H9 (cell line): ENCODE measurements at regions not wholly inside any gene's neighbourhood (a gene's known extent, or its start where the extent isn't known, plus 50 kb on each side); places are given as distances from the start of the nearest gene placed in this dataset.

ENCODE experiments used
- DNase-seq: peaks from one replicate; pipeline ENCODE4 v3.0.0-alpha.2; 2017
- H2AFZ ChIP-seq: one replicate; pipeline ENCODE4 v1.6.1; 2013; ENCODE audit warnings: mild to moderate bottlenecking, low read length, control low read depth, moderate library complexity
- H2AK5ac ChIP-seq: 2 replicates; pipeline ENCODE4 v1.6.1; 2013; ENCODE audit warnings: low read length, control low read depth, mixed read lengths; ENCODE audit not compliant: insufficient read length
- H2BK120ac ChIP-seq: one replicate; pipeline ENCODE4 v1.6.1; 2013; ENCODE audit warnings: low read depth, mild to moderate bottlenecking, low read length, control low read depth, inconsistent platforms; ENCODE audit not compliant: poor library complexity, severe bottlenecking
- H2BK12ac ChIP-seq: 2 replicates; pipeline ENCODE4 v1.6.1; 2013; ENCODE audit warnings: low read length, control low read depth, mixed read lengths, low read depth; ENCODE audit not compliant: insufficient read length
- H2BK15ac ChIP-seq: 2 replicates; pipeline ENCODE4 v1.6.1; 2013; ENCODE audit warnings: low read depth, low read length, control low read depth
- H2BK20ac ChIP-seq: one replicate; pipeline ENCODE4 v1.6.1; 2013; ENCODE audit warnings: low read depth, mild to moderate bottlenecking, low read length, control low read depth, inconsistent platforms; ENCODE audit not compliant: poor library complexity, severe bottlenecking
- H2BK5ac ChIP-seq: 2 replicates; pipeline ENCODE4 v1.6.1; 2013; ENCODE audit warnings: low read length, control low read depth, mixed read lengths; ENCODE audit not compliant: insufficient read length
- H3K14ac ChIP-seq: 2 replicates; pipeline ENCODE4 v1.6.1; 2013; ENCODE audit warnings: low read length, control low read depth; ENCODE audit not compliant: insufficient read depth
- H3K18ac ChIP-seq: 2 replicates; pipeline ENCODE4 v1.6.1; 2013; ENCODE audit warnings: low read depth, mild to moderate bottlenecking, mixed read lengths, low read length, control low read depth; ENCODE audit not compliant: insufficient read length
- H3K23ac ChIP-seq: 2 replicates; pipeline ENCODE4 v1.6.1; 2013; ENCODE audit warnings: low read length, control low read depth, mixed read lengths, low read depth; ENCODE audit not compliant: insufficient read length
- H3K23me2 ChIP-seq: 2 replicates; pipeline ENCODE4 v1.6.1; 2013; ENCODE audit warnings: low read depth, mild to moderate bottlenecking, mixed read lengths, low read length, control low read depth; ENCODE audit not compliant: insufficient read length, poor library complexity, severe bottlenecking
- H3K27ac ChIP-seq: 2 replicates; pipeline ENCODE4 v1.5.1; 2013; ENCODE audit warnings: low read length, control low read depth, mixed read lengths, low read depth; ENCODE audit not compliant: insufficient read length
- H3K27me3 ChIP-seq: 2 replicates; pipeline ENCODE4 v1.6.1; 2013; ENCODE audit warnings: low read length, control low read depth, inconsistent platforms; ENCODE audit not compliant: insufficient read depth
- H3K4ac ChIP-seq: 2 replicates; pipeline ENCODE4 v1.6.1; 2013; ENCODE audit warnings: low read depth, mild to moderate bottlenecking, control low read depth, inconsistent platforms, low read length, moderate library complexity
- H3K4me1 ChIP-seq: 2 replicates; pipeline ENCODE4 v1.6.1; 2013; ENCODE audit warnings: low read length, control low read depth, inconsistent platforms; ENCODE audit not compliant: insufficient read depth
- H3K4me2 ChIP-seq: 2 replicates; pipeline ENCODE4 v1.6.1; 2013; ENCODE audit warnings: low read length, control low read depth, mixed read lengths; ENCODE audit not compliant: insufficient read length, insufficient read depth
- H3K56ac ChIP-seq: 2 replicates; pipeline ENCODE4 v1.6.1; 2013; ENCODE audit warnings: low read depth, mild to moderate bottlenecking, mixed read lengths, low read length, control low read depth; ENCODE audit not compliant: insufficient read length
- H3K79me1 ChIP-seq: 2 replicates; pipeline ENCODE4 v1.6.1; 2013; ENCODE audit warnings: low read depth, mild to moderate bottlenecking, moderate library complexity, low read length, control low read depth, inconsistent platforms; ENCODE audit not compliant: insufficient read depth, poor library complexity, severe bottlenecking
- H3K79me2 ChIP-seq: 2 replicates; pipeline ENCODE4 v1.6.1; 2013; ENCODE audit warnings: low read length, control low read depth, inconsistent platforms; ENCODE audit not compliant: insufficient read depth
- H3K9ac ChIP-seq: 2 replicates; pipeline ENCODE4 v1.6.1; 2013; ENCODE audit warnings: low read length, control low read depth, mixed read lengths; ENCODE audit not compliant: insufficient read length; ENCODE audit errors: extremely low read depth
- H3K9me3 ChIP-seq: one replicate; pipeline ENCODE4 v1.6.1; 2013; ENCODE audit warnings: low read depth, low read length, inconsistent platforms; ENCODE audit not compliant: control insufficient read depth
- H3T11ph ChIP-seq: one replicate; pipeline ENCODE4 v1.6.1; 2013; ENCODE audit warnings: mild to moderate bottlenecking, low read length, control low read depth, inconsistent platforms
- H4K20me1 ChIP-seq: one replicate; pipeline ENCODE4 v1.6.1; 2013; ENCODE audit not compliant: control insufficient read depth, insufficient read length, insufficient read depth
- H4K5ac ChIP-seq: 2 replicates; pipeline ENCODE4 v1.6.1; 2013; ENCODE audit warnings: low read depth, mild to moderate bottlenecking, mixed read lengths, low read length, control low read depth; ENCODE audit not compliant: insufficient read length
- H4K8ac ChIP-seq: replicated peaks from 2 replicates; pipeline ENCODE4 v1.6.1; 2013; ENCODE audit warnings: low read length, control low read depth, mixed read lengths, low read depth; ENCODE audit not compliant: insufficient read length
- H4K91ac ChIP-seq: 2 replicates; pipeline ENCODE4 v1.6.1; 2013; ENCODE audit warnings: low read depth, mild to moderate bottlenecking, moderate library complexity, mixed read lengths, low read length, control low read depth; ENCODE audit not compliant: insufficient read length
- H3K27ac Mint-ChIP-seq, 3 experiments: 2 replicates in 2 of 3; 3 replicates in 1 of 3; pipeline ENCODE4 v1.8.0; 2020 to 2021; ENCODE audit warnings: mixed read lengths in 3 of 3, mild to moderate bottlenecking in 1 of 3, moderate library complexity in 1 of 3
- H3K27me3 Mint-ChIP-seq: 2 replicates; pipeline ENCODE4 v1.8.0; 2021; ENCODE audit warnings: low read depth, mild to moderate bottlenecking, moderate library complexity, mixed read lengths
- H3K36me3 Mint-ChIP-seq, 3 experiments: 2 replicates in 2 of 3; 3 replicates in 1 of 3; pipeline ENCODE4 v1.8.0; 2020 to 2021; ENCODE audit warnings: low read depth in 3 of 3, mixed read lengths in 3 of 3; ENCODE audit not compliant: insufficient read depth in 1 of 3
- H3K4me1 Mint-ChIP-seq, 2 experiments: 2 replicates each; pipeline ENCODE4 v1.8.0; 2020; ENCODE audit warnings: mixed read lengths in 2 of 2
- H3K4me3 Mint-ChIP-seq, 2 experiments: 2 replicates in 1 of 2; 3 replicates in 1 of 2; pipeline ENCODE4 v1.8.0; 2020 to 2021; ENCODE audit warnings: mild to moderate bottlenecking in 2 of 2, mixed read lengths in 2 of 2, moderate library complexity in 1 of 2
- H3K9me3 Mint-ChIP-seq, 2 experiments: 2 replicates in 1 of 2; 3 replicates in 1 of 2; pipeline ENCODE4 v1.8.0; 2020; ENCODE audit warnings: mild to moderate bottlenecking in 2 of 2, mixed read lengths in 2 of 2, moderate library complexity in 1 of 2
- CTCF ChIP-seq: fragments of 200-600 bp; sonication (generic); conservative IDR thresholded peaks from 3 replicates; pipeline ENCODE4 v1.8.0; 2021; ENCODE audit warnings: antibody characterized with exemption, mild to moderate bottlenecking
- WGBS: extraction: QIAGEN DNeasy Blood & Tissue Kit; methylation state at CpG from one replicate; pipeline ENCODE4 v1.1.7; 2013; ENCODE audit warnings: missing lambda C conversion rate, low lambda C conversion rate, mixed read lengths; ENCODE audit not compliant: insufficient read length; ENCODE audit errors: extremely low coverage; 5-methylcytosine and 5-hydroxymethylcytosine counted together

- H2BK15ac ChIP-seq: no peak overlapping the region
- no peak overlapping the region for H3K27ac ChIP-seq
- no peak overlapping the region for H3K4me3 Mint-ChIP-seq
- no peak overlapping the region for H3T11ph ChIP-seq
- no peak for DNase-seq
- no peaks in the 10 kb centered on the region; a peak in 1 of 5 replicates for H3K9me3 Mint-ChIP-seq
- H3K36me3 Mint-ChIP-seq: no peaks in the 10 kb centered on the region
- H4K5ac ChIP-seq: no peak overlapping the region
- H2AFZ ChIP-seq: no peak overlapping the region
- no peaks in the 10 kb centered on the region; the same call in 1 of the 2 replicates for H3K4me1 ChIP-seq
- H3K9me3 ChIP-seq: no peaks in the 10 kb centered on the region
- H4K8ac ChIP-seq: no peak overlapping the region
- no peak overlapping the region for H2BK12ac ChIP-seq
- H3K4me2 ChIP-seq: no peak overlapping the region
- no peak overlapping the region for H4K91ac ChIP-seq
- H2BK120ac ChIP-seq: no peak overlapping the region
- H3K23ac ChIP-seq: no peak overlapping the region
- H3K27me3 Mint-ChIP-seq: no peaks in the 10 kb centered on the region
- no peaks in the 10 kb centered on the region for H3K23me2 ChIP-seq
- H3K14ac ChIP-seq: no peak overlapping the region
- H2BK20ac ChIP-seq: no peak overlapping the region
- peaks cover 6% of the 10 kb centered on the region in 2 experiments for H3K4me1 Mint-ChIP-seq
- H3K56ac ChIP-seq: no peak overlapping the region
- TF ChIP-seq CTCF: no peak
- no peak overlapping the region for H3K27ac Mint-ChIP-seq
- H3K9ac ChIP-seq: no peak overlapping the region
- H3K79me2 ChIP-seq: no peaks in the 10 kb centered on the region
- H2AK5ac ChIP-seq: no peak overlapping the region
- H3K79me1 ChIP-seq: no peaks in the 10 kb centered on the region
- H4K20me1 ChIP-seq: no peaks in the 10 kb centered on the region
- no peak overlapping the region for H3K4ac ChIP-seq
- no CpG with 5 or more reads among the region's 3 CpGs for WGBS
- no peak overlapping the region for H3K18ac ChIP-seq
- H3K27me3 ChIP-seq: no peaks in the 10 kb centered on the region
- H2BK5ac ChIP-seq: no peak overlapping the region
Observed at GRCh38 chr4:171162478-171162877, 650.7 kb upstream of the GALNTL6 start.
